ENCODE measurements at regions not wholly inside any gene's neighbourhood (a gene's known extent, or its start where the extent isn't known, plus 50 kb on each side); places are given as distances from the start of the nearest gene placed in this dataset.

DNA sequence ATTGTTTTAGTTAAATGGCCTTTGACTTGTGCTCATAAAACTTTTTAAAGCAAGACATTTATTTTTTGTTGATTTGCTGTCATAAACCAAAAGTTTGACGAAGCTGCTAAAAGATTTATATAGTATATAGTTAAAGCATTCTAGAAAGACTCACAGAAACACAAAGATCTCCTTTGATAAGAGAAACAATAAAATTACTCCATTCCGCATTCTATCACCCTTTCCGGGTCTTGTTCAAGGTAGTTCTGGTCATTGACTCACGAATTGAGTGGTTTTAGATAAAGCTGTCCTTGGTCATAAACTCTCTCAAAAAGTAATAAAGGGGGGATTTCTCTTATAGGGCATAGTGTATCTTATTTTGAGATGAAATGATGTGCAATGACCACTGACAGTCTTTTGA, 1010.5 kb upstream of the NCAM2 start:
- no peak overlapping the region for H2AFZ ChIP-seq (ENCODE audit: low read depth, low read length)
- H3K4me3 ChIP-seq (ENCODE audit: insufficient read depth, low read depth, low read length): no peak overlapping the region
- H3K36me3 ChIP-seq (ENCODE audit: insufficient read depth, low read length): no peaks in the 10 kb centered on the region
- H3K9me3 ChIP-seq (ENCODE audit: insufficient read depth, low read depth, low read length): no peaks in the 10 kb centered on the region
- no peak for TF ChIP-seq EZH2 (IDR thresholded peaks at IDR 0.05; ENCODE audit: insufficient read depth, low read length)
- TF ChIP-seq, protein P1, sequence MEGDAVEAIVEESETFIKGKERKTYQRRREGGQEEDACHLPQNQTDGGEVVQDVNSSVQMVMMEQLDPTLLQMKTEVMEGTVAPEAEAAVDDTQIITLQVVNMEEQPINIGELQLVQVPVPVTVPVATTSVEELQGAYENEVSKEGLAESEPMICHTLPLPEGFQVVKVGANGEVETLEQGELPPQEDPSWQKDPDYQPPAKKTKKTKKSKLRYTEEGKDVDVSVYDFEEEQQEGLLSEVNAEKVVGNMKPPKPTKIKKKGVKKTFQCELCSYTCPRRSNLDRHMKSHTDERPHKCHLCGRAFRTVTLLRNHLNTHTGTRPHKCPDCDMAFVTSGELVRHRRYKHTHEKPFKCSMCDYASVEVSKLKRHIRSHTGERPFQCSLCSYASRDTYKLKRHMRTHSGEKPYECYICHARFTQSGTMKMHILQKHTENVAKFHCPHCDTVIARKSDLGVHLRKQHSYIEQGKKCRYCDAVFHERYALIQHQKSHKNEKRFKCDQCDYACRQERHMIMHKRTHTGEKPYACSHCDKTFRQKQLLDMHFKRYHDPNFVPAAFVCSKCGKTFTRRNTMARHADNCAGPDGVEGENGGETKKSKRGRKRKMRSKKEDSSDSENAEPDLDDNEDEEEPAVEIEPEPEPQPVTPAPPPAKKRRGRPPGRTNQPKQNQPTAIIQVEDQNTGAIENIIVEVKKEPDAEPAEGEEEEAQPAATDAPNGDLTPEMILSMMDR (IDR thresholded peaks at IDR 0.05; ENCODE audit: insufficient read depth, low read depth, low read length): no peak
- Mint-ChIP-seq H3K36me3 (ENCODE audit: low read depth, unreplicated experiment) (no peaks in the 10 kb centered on the region), H3K4me1 (ENCODE audit: low read depth, unreplicated experiment) (no peaks in the 10 kb centered on the region), H3K27ac (ENCODE audit: unreplicated experiment) (no peak overlapping the region), H3K4me3 (ENCODE audit: unreplicated experiment) (no peak overlapping the region), H3K27me3 (ENCODE audit: low read depth, unreplicated experiment) (no peaks in the 10 kb centered on the region), H3K9me3 (ENCODE audit: unreplicated experiment) (no peaks in the 10 kb centered on the region)
- H3K27me3 ChIP-seq (ENCODE audit: insufficient read depth, low read length): no peaks in the 10 kb centered on the region
- no peak for FAIRE-seq
- H3K9ac ChIP-seq (ENCODE audit: low read length): no peak overlapping the region
- H3K4me1 ChIP-seq (ENCODE audit: insufficient read depth, low read length): no peaks in the 10 kb centered on the region
- H3K79me2 ChIP-seq (ENCODE audit: insufficient read depth, low read length): no peaks in the 10 kb centered on the region
- DNase-seq (ENCODE audit: low read depth): no peak
- no peak overlapping the region for H3K4me2 ChIP-seq (ENCODE audit: low read length)
- H3K27ac ChIP-seq (ENCODE audit: low read depth, low read length): no peak overlapping the region
- no peaks in the 10 kb centered on the region for H4K20me1 ChIP-seq (ENCODE audit: insufficient read depth, low read length)

DNA sequence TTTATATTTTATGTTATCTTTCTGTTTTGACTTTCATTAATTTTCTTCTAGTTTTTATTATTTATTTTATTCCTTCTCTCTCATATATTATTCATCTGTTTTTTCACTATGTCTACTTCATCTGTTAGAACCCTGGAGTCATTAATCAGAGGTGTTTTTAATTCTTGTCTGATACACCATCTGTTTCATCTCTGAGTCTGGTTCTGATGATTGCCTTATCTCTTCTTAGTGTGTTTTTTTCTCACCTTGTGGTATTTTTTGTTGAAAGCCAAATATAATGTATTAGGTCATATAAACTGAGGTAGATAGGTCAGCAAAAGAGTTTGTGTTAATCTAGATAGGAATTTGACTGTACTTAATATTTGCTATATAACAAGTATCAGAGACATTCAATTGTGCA, 1005.7 kb upstream of the NCAM2 start:
- Histone ChIP-seq H3K4me1 (ENCODE audit: insufficient read depth, low read length) (no peaks in the 10 kb centered on the region), H3K9ac (ENCODE audit: low read length) (no peak overlapping the region), H3K9me3 (ENCODE audit: insufficient read depth, low read depth, low read length) (no peaks in the 10 kb centered on the region), H2AFZ (ENCODE audit: low read depth, low read length) (no peak overlapping the region), H3K27ac (ENCODE audit: low read depth, low read length) (no peak overlapping the region), H3K27me3 (ENCODE audit: insufficient read depth, low read length) (no peaks in the 10 kb centered on the region), H3K4me2 (ENCODE audit: low read length) (no peak overlapping the region), H3K36me3 (ENCODE audit: insufficient read depth, low read length) (no peaks in the 10 kb centered on the region), H3K79me2 (ENCODE audit: insufficient read depth, low read length) (no peaks in the 10 kb centered on the region), H3K4me3 (ENCODE audit: insufficient read depth, low read depth, low read length) (no peak overlapping the region), H4K20me1 (ENCODE audit: insufficient read depth, low read length) (no peaks in the 10 kb centered on the region)
- H3K36me3 Mint-ChIP-seq (ENCODE audit: low read depth, unreplicated experiment): no peaks in the 10 kb centered on the region
- TF ChIP-seq EZH2 (IDR thresholded peaks at IDR 0.05; ENCODE audit: insufficient read depth, low read length): no peak
- TF ChIP-seq, protein P1 (IDR thresholded peaks at IDR 0.05; ENCODE audit: insufficient read depth, low read depth, low read length): no peak
- FAIRE-seq: no peak
- H3K4me3 Mint-ChIP-seq (ENCODE audit: unreplicated experiment): no peak overlapping the region
- no peak for DNase-seq (ENCODE audit: low read depth)
- H3K27ac Mint-ChIP-seq (ENCODE audit: unreplicated experiment): no peak overlapping the region
- peaks cover 2% of the 10 kb centered on the region for H3K4me1 Mint-ChIP-seq (ENCODE audit: low read depth, unreplicated experiment)
- peaks cover 5% of the 10 kb centered on the region for H3K9me3 Mint-ChIP-seq (ENCODE audit: unreplicated experiment)
- no peaks in the 10 kb centered on the region for H3K27me3 Mint-ChIP-seq (ENCODE audit: low read depth, unreplicated experiment)

DNA sequence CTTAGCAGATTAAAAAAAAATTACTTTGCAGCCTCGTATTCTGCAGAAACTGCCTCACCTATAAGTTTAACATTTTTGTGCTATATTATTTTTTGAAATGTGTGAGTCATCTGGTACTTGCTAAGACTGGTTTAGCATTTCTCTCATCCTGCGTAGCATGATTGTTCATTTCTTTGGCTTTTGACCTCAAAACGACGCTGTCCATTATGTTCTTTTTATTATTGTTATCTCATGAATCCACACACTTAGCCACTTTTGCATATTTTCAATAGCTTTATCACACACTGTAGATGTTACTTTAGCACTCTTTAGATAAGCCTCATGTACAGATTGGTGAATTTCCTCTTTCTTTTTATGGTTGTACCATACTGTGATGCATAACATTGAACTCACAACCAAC, 1004.9 kb upstream of the NCAM2 start:
- Histone ChIP-seq H3K4me3 (ENCODE audit: insufficient read depth, low read depth, low read length) (no peak overlapping the region), H3K79me2 (ENCODE audit: insufficient read depth, low read length) (no peaks in the 10 kb centered on the region), H2AFZ (ENCODE audit: low read depth, low read length) (no peak overlapping the region), H3K9ac (ENCODE audit: low read length) (no peak overlapping the region), H3K27me3 (ENCODE audit: insufficient read depth, low read length) (no peaks in the 10 kb centered on the region), H3K27ac (ENCODE audit: low read depth, low read length) (no peak overlapping the region), H3K36me3 (ENCODE audit: insufficient read depth, low read length) (no peaks in the 10 kb centered on the region), H3K4me2 (ENCODE audit: low read length) (no peak overlapping the region), H3K9me3 (ENCODE audit: insufficient read depth, low read depth, low read length) (no peaks in the 10 kb centered on the region), H3K4me1 (ENCODE audit: insufficient read depth, low read length) (no peaks in the 10 kb centered on the region), H4K20me1 (ENCODE audit: insufficient read depth, low read length) (no peaks in the 10 kb centered on the region)
- H3K27ac Mint-ChIP-seq (ENCODE audit: unreplicated experiment): no peak overlapping the region
- DNase-seq (ENCODE audit: low read depth) (no peak), FAIRE-seq (no peak)
- H3K27me3 Mint-ChIP-seq (ENCODE audit: low read depth, unreplicated experiment): no peaks in the 10 kb centered on the region
- TF ChIP-seq, protein P1 (IDR thresholded peaks at IDR 0.05; ENCODE audit: insufficient read depth, low read depth, low read length): no peak
- TF ChIP-seq EZH2 (IDR thresholded peaks at IDR 0.05; ENCODE audit: insufficient read depth, low read length): no peak
- no peaks in the 10 kb centered on the region for H3K36me3 Mint-ChIP-seq (ENCODE audit: low read depth, unreplicated experiment)
- peaks cover 2% of the 10 kb centered on the region for H3K4me1 Mint-ChIP-seq (ENCODE audit: low read depth, unreplicated experiment)
- no peak overlapping the region for H3K4me3 Mint-ChIP-seq (ENCODE audit: unreplicated experiment)
- peaks cover 5% of the 10 kb centered on the region for H3K9me3 Mint-ChIP-seq (ENCODE audit: unreplicated experiment)

Measured in astrocyte (in vitro differentiated cells and primary cell).